ENCODE measurements at regions not wholly inside any gene's neighbourhood (a gene's known extent, or its start where the extent isn't known, plus 50 kb on each side); places are given as distances from the start of the nearest gene placed in this dataset.

GRCh38 chr14:45680531-45680930, 427.5 kb upstream of the MIS18BP1 start:
- TF ChIP-seq EZH2 (IDR thresholded peaks at IDR 0.05; ENCODE audit: insufficient read depth, poor library complexity, severe bottlenecking) (no peak), EZH2phosphoT487 (IDR thresholded peaks at IDR 0.05; ENCODE audit: insufficient read depth, low read depth) (no peak)
